ENCODE measurements at regions not wholly inside any gene's neighbourhood (a gene's known extent, or its start where the extent isn't known, plus 50 kb on each side); places are given as distances from the start of the nearest gene placed in this dataset.

DNA sequence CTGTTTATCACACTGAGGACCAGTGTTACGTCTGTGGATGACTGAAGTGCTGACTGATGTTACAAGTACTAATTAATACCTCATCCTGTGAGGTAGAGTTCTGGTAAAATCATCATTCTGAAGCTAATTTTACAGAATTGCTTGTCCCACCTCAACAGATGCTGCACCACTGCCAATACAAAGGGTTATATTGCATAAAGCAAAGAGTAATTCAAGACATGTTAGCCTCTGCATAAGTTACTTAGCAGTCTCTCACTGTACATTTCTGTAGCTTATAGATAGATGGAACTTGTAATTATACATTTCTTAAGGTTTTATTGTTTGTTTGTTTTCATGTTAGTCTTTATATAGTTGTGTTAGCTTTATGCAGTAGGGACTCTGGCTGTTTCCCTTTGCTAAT is 513.6 kb downstream of the ANXA1 start:
- WGBS, 2 donors: 67 to 75% methylated on average over 1 of the region's 1 CpG
- Histone ChIP-seq H3K9me3 (no peaks in the 10 kb centered on the region), H3K4me3 (no peak overlapping the region), H3K4me1 (no peaks in the 10 kb centered on the region), H3K36me3 (ENCODE audit: low read depth, missing control alignments) (no peaks in the 10 kb centered on the region), H3K27ac (no peak overlapping the region), H3K27me3 (no peaks in the 10 kb centered on the region)
- DNase-seq: no peak
- TF ChIP-seq, protein P1, sequence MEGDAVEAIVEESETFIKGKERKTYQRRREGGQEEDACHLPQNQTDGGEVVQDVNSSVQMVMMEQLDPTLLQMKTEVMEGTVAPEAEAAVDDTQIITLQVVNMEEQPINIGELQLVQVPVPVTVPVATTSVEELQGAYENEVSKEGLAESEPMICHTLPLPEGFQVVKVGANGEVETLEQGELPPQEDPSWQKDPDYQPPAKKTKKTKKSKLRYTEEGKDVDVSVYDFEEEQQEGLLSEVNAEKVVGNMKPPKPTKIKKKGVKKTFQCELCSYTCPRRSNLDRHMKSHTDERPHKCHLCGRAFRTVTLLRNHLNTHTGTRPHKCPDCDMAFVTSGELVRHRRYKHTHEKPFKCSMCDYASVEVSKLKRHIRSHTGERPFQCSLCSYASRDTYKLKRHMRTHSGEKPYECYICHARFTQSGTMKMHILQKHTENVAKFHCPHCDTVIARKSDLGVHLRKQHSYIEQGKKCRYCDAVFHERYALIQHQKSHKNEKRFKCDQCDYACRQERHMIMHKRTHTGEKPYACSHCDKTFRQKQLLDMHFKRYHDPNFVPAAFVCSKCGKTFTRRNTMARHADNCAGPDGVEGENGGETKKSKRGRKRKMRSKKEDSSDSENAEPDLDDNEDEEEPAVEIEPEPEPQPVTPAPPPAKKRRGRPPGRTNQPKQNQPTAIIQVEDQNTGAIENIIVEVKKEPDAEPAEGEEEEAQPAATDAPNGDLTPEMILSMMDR (IDR thresholded peaks at IDR 0.05): no peak
- no peak for TF ChIP-seq POLR2A (IDR thresholded peaks at IDR 0.05)
- intact Hi-C loops (cut with DNase I; ENCODE audit: low total_unique reads): no loop called here

DNA sequence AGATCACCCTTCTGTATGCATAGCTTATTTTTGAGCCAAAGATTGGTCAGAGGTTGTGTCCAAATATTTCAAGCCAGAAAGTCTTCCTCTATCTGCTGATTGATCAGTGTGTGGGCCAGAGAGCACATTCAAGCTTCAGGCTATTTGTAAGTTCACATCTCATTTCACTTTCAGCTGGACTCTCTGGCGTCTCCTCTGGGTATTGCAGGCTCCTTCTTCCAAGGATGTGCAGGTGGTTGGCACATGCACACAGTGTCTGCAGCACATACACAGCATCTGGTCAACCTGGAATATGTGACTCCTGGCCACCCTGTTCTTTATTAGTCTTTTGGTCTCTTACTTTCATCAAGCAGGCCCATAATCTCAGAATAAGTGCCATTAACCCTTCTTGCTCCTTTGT is 516.1 kb downstream of the ANXA1 start:
- H3K27me3 ChIP-seq: no peaks in the 10 kb centered on the region
- intact Hi-C loops (cut with DNase I; ENCODE audit: low total_unique reads): no loop called here
- WGBS, 2 donors: 83 to 85% methylated on average over 1 of the region's 1 CpG
- H3K36me3 ChIP-seq (ENCODE audit: low read depth, missing control alignments): no peaks in the 10 kb centered on the region
- H3K4me3 ChIP-seq: no peak overlapping the region
- no peak overlapping the region for H3K27ac ChIP-seq
- no peak for TF ChIP-seq POLR2A (IDR thresholded peaks at IDR 0.05)
- TF ChIP-seq, protein P1 (IDR thresholded peaks at IDR 0.05): no peak
- H3K4me1 ChIP-seq: no peaks in the 10 kb centered on the region
- H3K9me3 ChIP-seq: no peaks in the 10 kb centered on the region
- peak; percentile 30 for DNase-seq

DNA sequence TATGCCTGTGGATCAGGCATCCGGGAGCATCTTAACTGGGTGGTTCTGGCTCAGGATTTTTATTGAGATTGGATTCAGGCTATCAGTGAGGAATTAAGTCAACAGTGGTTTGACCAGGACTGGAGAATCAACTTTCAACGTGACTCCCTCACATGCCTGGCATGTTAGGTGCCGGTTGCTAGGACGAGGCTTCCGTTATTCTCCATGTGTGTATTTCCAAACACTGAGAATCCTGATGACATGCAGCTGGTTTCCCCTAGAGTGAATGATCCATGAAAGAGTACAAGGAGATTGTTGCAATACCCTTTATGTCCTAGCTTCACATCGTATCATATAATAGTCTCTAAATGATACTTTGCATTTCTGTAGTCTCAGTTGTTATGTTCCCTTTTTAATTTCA is 529.2 kb downstream of the ANXA1 start:
- H3K9me3 ChIP-seq: no peaks in the 10 kb centered on the region
- H3K4me3 ChIP-seq: no peak overlapping the region
- no peak overlapping the region for H3K27ac ChIP-seq
- DNase-seq: no peak
- no peaks in the 10 kb centered on the region for H3K36me3 ChIP-seq (ENCODE audit: low read depth, missing control alignments)
- H3K27me3 ChIP-seq: no peaks in the 10 kb centered on the region
- 44 to 53% methylated on average over 6 of the region's 6 CpGs for WGBS, 2 donors
- H3K4me1 ChIP-seq: no peaks in the 10 kb centered on the region
- no peak for TF ChIP-seq POLR2A (IDR thresholded peaks at IDR 0.05)
- TF ChIP-seq, protein P1 (IDR thresholded peaks at IDR 0.05): no peak
- intact Hi-C loops (cut with DNase I; ENCODE audit: low total_unique reads): no loop called here

DNA sequence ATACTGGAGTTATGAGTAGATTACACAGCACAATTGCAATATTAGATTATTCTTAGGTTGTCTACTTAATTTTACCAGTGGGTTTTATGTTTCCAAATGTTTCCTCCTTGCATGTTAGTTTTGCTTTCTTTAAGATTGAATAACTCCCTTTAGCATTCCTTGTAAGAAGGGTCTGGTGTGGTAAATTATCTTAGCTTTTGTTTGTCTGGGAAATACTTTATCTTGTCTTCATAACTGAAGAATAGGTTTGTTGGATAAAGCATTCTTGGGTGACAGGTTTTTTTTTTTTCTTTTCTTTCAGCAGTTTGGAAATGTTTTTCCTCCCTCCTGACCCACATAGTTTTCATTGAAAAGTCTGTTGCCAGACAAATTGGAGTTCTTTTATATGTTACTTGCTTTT is 531.1 kb downstream of the ANXA1 start:
- intact Hi-C loops (cut with DNase I; ENCODE audit: low total_unique reads): no loop called here
- Histone ChIP-seq H3K27me3 (no peaks in the 10 kb centered on the region), H3K4me3 (no peak overlapping the region), H3K27ac (no peak overlapping the region), H3K4me1 (no peaks in the 10 kb centered on the region), H3K36me3 (ENCODE audit: low read depth, missing control alignments) (no peaks in the 10 kb centered on the region), H3K9me3 (no peaks in the 10 kb centered on the region)
- TF ChIP-seq POLR2A (IDR thresholded peaks at IDR 0.05): no peak
- TF ChIP-seq, protein P1 (IDR thresholded peaks at IDR 0.05): no peak
- DNase-seq: no peak

DNA sequence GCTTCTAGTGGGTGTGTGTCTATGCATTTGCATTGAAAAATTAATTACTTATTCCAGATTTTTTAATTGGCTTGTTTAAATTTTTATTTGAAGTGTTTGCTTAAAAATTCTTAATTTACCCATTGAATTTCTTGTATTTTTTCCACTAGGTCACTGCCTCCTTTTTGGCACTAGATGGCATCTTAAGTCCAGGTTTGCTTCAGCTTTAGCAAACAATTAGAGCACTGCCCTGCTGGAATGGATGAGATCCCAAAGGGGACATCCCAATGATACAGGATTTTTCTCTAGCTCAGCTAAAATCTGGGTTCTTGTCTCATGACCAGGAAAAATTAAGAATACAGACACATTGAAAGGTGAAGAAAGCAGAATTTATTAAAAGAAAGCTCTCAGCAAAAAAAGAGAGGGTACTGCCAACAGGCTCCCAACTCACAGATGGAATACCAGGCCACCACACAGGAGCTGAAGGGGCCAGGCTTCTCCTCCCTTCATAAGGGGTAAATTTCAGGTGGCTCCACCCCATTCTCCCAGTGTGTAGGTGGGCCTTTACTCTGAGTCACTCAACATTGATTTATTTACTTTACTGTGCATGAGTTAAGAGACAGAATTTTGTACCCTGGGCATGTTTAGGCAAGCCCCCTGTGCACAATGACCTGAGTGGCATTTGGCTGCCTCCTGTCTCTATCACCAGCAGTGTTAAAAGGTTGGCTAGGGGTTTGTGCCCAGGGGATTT is 532.4 kb downstream of the ANXA1 start:
- Histone ChIP-seq H3K9me3 (no peaks in the 10 kb centered on the region), H3K4me3 (no peak overlapping the region), H3K27me3 (no peaks in the 10 kb centered on the region), H3K27ac (no peak overlapping the region), H3K36me3 (ENCODE audit: low read depth, missing control alignments) (no peaks in the 10 kb centered on the region), H3K4me1 (no peaks in the 10 kb centered on the region)
- no peak for TF ChIP-seq POLR2A (IDR thresholded peaks at IDR 0.05)
- TF ChIP-seq, protein P1 (IDR thresholded peaks at IDR 0.05): peak; percentile 23 to 43 (median 31)
- DNase-seq: no peak
- intact Hi-C loops (cut with DNase I; ENCODE audit: low total_unique reads): no loop called here

Measured in testis (tissue), 2 donors.